IMR-90 (cell line): ENCODE measurements at regions not wholly inside any gene's neighbourhood (a gene's known extent, or its start where the extent isn't known, plus 50 kb on each side); places are given as distances from the start of the nearest gene placed in this dataset.

Source experiments
- BHLHE40 ChIP-seq: fragments of 150-350 bp; IDR thresholded peaks from 2 replicates; pipeline ENCODE4 v1.6.1; 2016; ENCODE audit warnings: mild to moderate bottlenecking, low read depth, low read length
- FOS ChIP-seq: fragments of 150-350 bp; IDR thresholded peaks from 2 replicates; pipeline ENCODE4 v1.6.1; 2016; ENCODE audit warnings: low read depth, low read length
- MAFK ChIP-seq: IDR thresholded peaks from 2 replicates; pipeline ENCODE4 v1.6.1; 2012; ENCODE audit warnings: low read depth, low read length, improper control_type of control experiment
- MAZ ChIP-seq: IDR thresholded peaks from 2 replicates; pipeline ENCODE4 v1.6.1; 2012; ENCODE audit warnings: low read depth, mild to moderate bottlenecking, low read length, improper control_type of control experiment, moderate library complexity, borderline replicate concordance
- MXI1 ChIP-seq: IDR thresholded peaks from 2 replicates; pipeline ENCODE4 v1.6.1; 2012; ENCODE audit warnings: low read depth, mild to moderate bottlenecking, low read length, moderate library complexity, borderline replicate concordance
- POLR2A ChIP-seq: IDR thresholded peaks from 2 replicates; pipeline ENCODE4 v1.6.1; 2012; ENCODE audit warnings: mild to moderate bottlenecking, low read depth, low read length
- RAD21 ChIP-seq: IDR thresholded peaks from 2 replicates; pipeline ENCODE4 v1.6.1; 2012; ENCODE audit warnings: low read length, improper control_type of control experiment
- RFX5 ChIP-seq: IDR thresholded peaks from 2 replicates; pipeline ENCODE4 v1.8.0; 2012; ENCODE audit warnings: low read depth, mild to moderate bottlenecking, low read length, moderate library complexity
- SMC3 ChIP-seq: fragments of 150-350 bp; IDR thresholded peaks from 2 replicates; pipeline ENCODE4 v1.6.1; 2016; ENCODE audit warnings: low read depth, mild to moderate bottlenecking, antibody characterized with exemption, low read length, moderate library complexity
- USF2 ChIP-seq: fragments of 150-350 bp; IDR thresholded peaks from 2 replicates; pipeline ENCODE4 v1.6.1; 2017; ENCODE audit warnings: mild to moderate bottlenecking, antibody characterized with exemption, low read length, low read depth
- TF ChIP-seq, protein P1 (sequence below): conservative IDR thresholded peaks from 2 replicates; pipeline ENCODE4 v1.5.1; 2012; ENCODE audit warnings: mild to moderate bottlenecking, low read depth, low read length, improper control_type of control experiment
- TF ChIP-seq, protein P2 (sequence below): fragments of 150-350 bp; IDR thresholded peaks from 2 replicates; pipeline ENCODE4 v1.6.1; 2016; ENCODE audit warnings: low read depth, mild to moderate bottlenecking, low read length, moderate library complexity, borderline replicate concordance

DNA sequence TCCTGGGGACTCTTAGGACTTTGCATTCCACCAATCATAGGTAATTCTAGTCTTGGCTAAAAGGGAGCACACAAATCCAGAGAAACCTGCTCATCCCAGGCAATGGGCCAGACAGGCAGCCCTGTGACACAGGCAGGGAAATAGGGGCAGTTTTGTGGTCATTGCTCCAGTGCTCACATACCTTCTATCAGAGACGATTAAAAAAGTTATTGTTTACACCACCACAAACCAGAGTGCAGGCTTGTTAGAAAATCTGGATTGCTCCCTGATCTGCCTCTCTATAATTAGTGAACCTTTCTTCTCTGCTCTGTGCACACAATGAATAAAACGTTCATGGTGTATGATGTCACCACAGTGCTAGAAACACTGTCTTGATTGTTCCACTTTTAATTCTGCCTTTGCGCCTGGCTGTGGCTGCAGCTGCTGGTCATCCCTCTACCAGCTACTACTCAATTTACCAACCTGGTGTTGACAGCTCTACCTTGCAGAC, 121.6 kb upstream of the SPATA13 start:
- TF ChIP-seq, protein P1, sequence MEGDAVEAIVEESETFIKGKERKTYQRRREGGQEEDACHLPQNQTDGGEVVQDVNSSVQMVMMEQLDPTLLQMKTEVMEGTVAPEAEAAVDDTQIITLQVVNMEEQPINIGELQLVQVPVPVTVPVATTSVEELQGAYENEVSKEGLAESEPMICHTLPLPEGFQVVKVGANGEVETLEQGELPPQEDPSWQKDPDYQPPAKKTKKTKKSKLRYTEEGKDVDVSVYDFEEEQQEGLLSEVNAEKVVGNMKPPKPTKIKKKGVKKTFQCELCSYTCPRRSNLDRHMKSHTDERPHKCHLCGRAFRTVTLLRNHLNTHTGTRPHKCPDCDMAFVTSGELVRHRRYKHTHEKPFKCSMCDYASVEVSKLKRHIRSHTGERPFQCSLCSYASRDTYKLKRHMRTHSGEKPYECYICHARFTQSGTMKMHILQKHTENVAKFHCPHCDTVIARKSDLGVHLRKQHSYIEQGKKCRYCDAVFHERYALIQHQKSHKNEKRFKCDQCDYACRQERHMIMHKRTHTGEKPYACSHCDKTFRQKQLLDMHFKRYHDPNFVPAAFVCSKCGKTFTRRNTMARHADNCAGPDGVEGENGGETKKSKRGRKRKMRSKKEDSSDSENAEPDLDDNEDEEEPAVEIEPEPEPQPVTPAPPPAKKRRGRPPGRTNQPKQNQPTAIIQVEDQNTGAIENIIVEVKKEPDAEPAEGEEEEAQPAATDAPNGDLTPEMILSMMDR = no peak
- TF ChIP-seq USF2 (no peak), POLR2A (no peak), MAFK (no peak), SMC3 (no peak), MAZ (no peak), MXI1 (no peak), RFX5 (no peak), FOS (no peak), BHLHE40 (no peak), RAD21 (no peak)
- TF ChIP-seq, protein P2, sequence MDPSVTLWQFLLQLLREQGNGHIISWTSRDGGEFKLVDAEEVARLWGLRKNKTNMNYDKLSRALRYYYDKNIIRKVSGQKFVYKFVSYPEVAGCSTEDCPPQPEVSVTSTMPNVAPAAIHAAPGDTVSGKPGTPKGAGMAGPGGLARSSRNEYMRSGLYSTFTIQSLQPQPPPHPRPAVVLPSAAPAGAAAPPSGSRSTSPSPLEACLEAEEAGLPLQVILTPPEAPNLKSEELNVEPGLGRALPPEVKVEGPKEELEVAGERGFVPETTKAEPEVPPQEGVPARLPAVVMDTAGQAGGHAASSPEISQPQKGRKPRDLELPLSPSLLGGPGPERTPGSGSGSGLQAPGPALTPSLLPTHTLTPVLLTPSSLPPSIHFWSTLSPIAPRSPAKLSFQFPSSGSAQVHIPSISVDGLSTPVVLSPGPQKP = no peak
